ENCODE measurements at regions not wholly inside any gene's neighbourhood (a gene's known extent, or its start where the extent isn't known, plus 50 kb on each side); places are given as distances from the start of the nearest gene placed in this dataset.

- no peak for DNase-seq (ENCODE audit: low read depth in 2 of 2)
Observed at GRCh38 chr1:212190169-212190568, 95.0 kb upstream of the PPP2R5A start.

- no peak for DNase-seq (ENCODE audit: low read depth in 2 of 2)
Observed at GRCh38 chr1:212192261-212192998, 92.8 kb upstream of the PPP2R5A start.

GRCh38 chr1:212196355-212196754 is 88.9 kb upstream of the PPP2R5A start:
- DNase-seq (ENCODE audit: low read depth in 2 of 2): no peak

GRCh38 chr1:212201461-212201860 is 83.7 kb upstream of the PPP2R5A start:
- no peak for DNase-seq (ENCODE audit: low read depth in 2 of 2)

GRCh38 chr1:212203630-212204029 is 81.6 kb upstream of the PPP2R5A start:
- DNase-seq (ENCODE audit: low read depth in 2 of 2): no peak

- no peak for DNase-seq (ENCODE audit: low read depth in 2 of 2)
Observed at GRCh38 chr1:212205006-212205405, 80.2 kb upstream of the PPP2R5A start.

- no peak for DNase-seq (ENCODE audit: low read depth in 2 of 2)
Observed at GRCh38 chr1:212205843-212206242, 79.4 kb upstream of the PPP2R5A start.

GRCh38 chr1:212207118-212207517 is 78.1 kb upstream of the PPP2R5A start:
- no peak for DNase-seq (ENCODE audit: low read depth in 2 of 2)

- DNase-seq (ENCODE audit: low read depth in 2 of 2): no peak
Observed at GRCh38 chr1:212207822-212208520, 77.2 kb upstream of the PPP2R5A start.

GRCh38 chr1:212208978-212209644 is 76.1 kb upstream of the PPP2R5A start:
- DNase-seq (ENCODE audit: low read depth in 2 of 2): no peak

- DNase-seq (ENCODE audit: low read depth in 2 of 2): no peak
Observed at GRCh38 chr1:212211371-212211770, 73.8 kb upstream of the PPP2R5A start.

GRCh38 chr1:212212343-212212742 is 72.9 kb upstream of the PPP2R5A start:
- no peak for DNase-seq (ENCODE audit: low read depth in 2 of 2)

GRCh38 chr1:212212906-212213305 is 72.3 kb upstream of the PPP2R5A start:
- no peak for DNase-seq (ENCODE audit: low read depth in 2 of 2)

GRCh38 chr1:212213784-212214183 is 71.4 kb upstream of the PPP2R5A start:
- no peak for DNase-seq (ENCODE audit: low read depth in 2 of 2)

- no peak for DNase-seq (ENCODE audit: low read depth in 2 of 2)
Observed at GRCh38 chr1:212214325-212214724, 70.9 kb upstream of the PPP2R5A start.

- no peak for DNase-seq (ENCODE audit: low read depth in 2 of 2)
Observed at GRCh38 chr1:212215910-212216309, 69.3 kb upstream of the PPP2R5A start.

- DNase-seq (ENCODE audit: low read depth in 2 of 2): no peak
Observed at GRCh38 chr1:212217633-212218032, 67.6 kb upstream of the PPP2R5A start.

GRCh38 chr1:212218065-212218464 is 67.1 kb upstream of the PPP2R5A start:
- DNase-seq (ENCODE audit: low read depth in 2 of 2): no peak

- DNase-seq (ENCODE audit: low read depth in 2 of 2): no peak
Observed at GRCh38 chr1:212218911-212219310, 66.3 kb upstream of the PPP2R5A start.

GRCh38 chr1:212219679-212220463 is 65.3 kb upstream of the PPP2R5A start:
- DNase-seq (ENCODE audit: low read depth in 2 of 2): no peak

- no peak for DNase-seq (ENCODE audit: low read depth in 2 of 2)
Observed at GRCh38 chr1:212221801-212222200, 63.4 kb upstream of the PPP2R5A start.

- DNase-seq (ENCODE audit: low read depth in 2 of 2): no peak
Observed at GRCh38 chr1:212224102-212224501, 61.1 kb upstream of the PPP2R5A start.
